ENCODE measurements at regions not wholly inside any gene's neighbourhood (a gene's known extent, or its start where the extent isn't known, plus 50 kb on each side); places are given as distances from the start of the nearest gene placed in this dataset.
A peak's percentile ranks its signal among the peaks of the same experiment; 100 is the strongest.

- TF ChIP-seq SOX6 (IDR thresholded peaks at IDR 0.05), result no peak
- TF ChIP-seq SOX6 (CRISPR knock-in tag; IDR thresholded peaks at IDR 0.05), result peak; percentile 65
- TF ChIP-seq ZBTB4 (CRISPR knock-in tag; IDR thresholded peaks at IDR 0.05; ENCODE audit: borderline replicate concordance), result peak; percentile 75; the same call in 1 of the 2 replicates
- TF ChIP-seq, protein P1, sequence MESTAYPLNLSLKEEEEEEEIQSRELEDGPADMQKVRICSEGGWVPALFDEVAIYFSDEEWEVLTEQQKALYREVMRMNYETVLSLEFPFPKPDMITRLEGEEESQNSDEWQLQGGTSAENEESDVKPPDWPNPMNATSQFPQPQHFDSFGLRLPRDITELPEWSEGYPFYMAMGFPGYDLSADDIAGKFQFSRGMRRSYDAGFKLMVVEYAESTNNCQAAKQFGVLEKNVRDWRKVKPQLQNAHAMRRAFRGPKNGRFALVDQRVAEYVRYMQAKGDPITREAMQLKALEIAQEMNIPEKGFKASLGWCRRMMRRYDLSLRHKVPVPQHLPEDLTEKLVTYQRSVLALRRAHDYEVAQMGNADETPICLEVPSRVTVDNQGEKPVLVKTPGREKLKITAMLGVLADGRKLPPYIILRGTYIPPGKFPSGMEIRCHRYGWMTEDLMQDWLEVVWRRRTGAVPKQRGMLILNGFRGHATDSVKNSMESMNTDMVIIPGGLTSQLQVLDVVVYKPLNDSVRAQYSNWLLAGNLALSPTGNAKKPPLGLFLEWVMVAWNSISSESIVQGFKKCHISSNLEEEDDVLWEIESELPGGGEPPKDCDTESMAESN (CRISPR knock-in tag; conservative IDR thresholded peaks at IDR 0.05), result no peak
- no peak for TF ChIP-seq MED8 (CRISPR knock-in tag; IDR thresholded peaks at IDR 0.05; ENCODE audit: insufficient replicate concordance)
- no peak for TF ChIP-seq SOX13 (IDR thresholded peaks at IDR 0.05)
- TF ChIP-seq SOX13 (CRISPR knock-in tag; conservative IDR thresholded peaks at IDR 0.05 in 1 of 2, IDR thresholded peaks at IDR 0.05 in 1 of 2), result peak in 1 of 2 experiments; percentile 64; a peak in 1 of 4 replicates
- TF ChIP-seq, protein P2, sequence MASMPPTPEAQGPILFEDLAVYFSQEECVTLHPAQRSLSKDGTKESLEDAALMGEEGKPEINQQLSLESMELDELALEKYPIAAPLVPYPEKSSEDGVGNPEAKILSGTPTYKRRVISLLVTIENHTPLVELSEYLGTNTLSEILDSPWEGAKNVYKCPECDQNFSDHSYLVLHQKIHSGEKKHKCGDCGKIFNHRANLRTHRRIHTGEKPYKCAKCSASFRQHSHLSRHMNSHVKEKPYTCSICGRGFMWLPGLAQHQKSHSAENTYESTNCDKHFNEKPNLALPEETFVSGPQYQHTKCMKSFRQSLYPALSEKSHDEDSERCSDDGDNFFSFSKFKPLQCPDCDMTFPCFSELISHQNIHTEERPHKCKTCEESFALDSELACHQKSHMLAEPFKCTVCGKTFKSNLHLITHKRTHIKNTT (CRISPR knock-in tag; IDR thresholded peaks at IDR 0.05), result no peak
- TF ChIP-seq, protein P3, sequence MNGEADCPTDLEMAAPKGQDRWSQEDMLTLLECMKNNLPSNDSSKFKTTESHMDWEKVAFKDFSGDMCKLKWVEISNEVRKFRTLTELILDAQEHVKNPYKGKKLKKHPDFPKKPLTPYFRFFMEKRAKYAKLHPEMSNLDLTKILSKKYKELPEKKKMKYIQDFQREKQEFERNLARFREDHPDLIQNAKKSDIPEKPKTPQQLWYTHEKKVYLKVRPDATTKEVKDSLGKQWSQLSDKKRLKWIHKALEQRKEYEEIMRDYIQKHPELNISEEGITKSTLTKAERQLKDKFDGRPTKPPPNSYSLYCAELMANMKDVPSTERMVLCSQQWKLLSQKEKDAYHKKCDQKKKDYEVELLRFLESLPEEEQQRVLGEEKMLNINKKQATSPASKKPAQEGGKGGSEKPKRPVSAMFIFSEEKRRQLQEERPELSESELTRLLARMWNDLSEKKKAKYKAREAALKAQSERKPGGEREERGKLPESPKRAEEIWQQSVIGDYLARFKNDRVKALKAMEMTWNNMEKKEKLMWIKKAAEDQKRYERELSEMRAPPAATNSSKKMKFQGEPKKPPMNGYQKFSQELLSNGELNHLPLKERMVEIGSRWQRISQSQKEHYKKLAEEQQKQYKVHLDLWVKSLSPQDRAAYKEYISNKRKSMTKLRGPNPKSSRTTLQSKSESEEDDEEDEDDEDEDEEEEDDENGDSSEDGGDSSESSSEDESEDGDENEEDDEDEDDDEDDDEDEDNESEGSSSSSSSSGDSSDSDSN (CRISPR knock-in tag; IDR thresholded peaks at IDR 0.05), result peak; percentile 32; the same call in 1 of the 2 replicates
- TF ChIP-seq NCOA1 (CRISPR knock-in tag; IDR thresholded peaks at IDR 0.05), result no peak
- TF ChIP-seq ZNF501 (CRISPR knock-in tag; IDR thresholded peaks at IDR 0.05), result peak; percentile 46; the same call in 1 of the 2 replicates
- TF ChIP-seq KDM4B (CRISPR knock-in tag; IDR thresholded peaks at IDR 0.05), result no peak
- TF ChIP-seq, protein P4, sequence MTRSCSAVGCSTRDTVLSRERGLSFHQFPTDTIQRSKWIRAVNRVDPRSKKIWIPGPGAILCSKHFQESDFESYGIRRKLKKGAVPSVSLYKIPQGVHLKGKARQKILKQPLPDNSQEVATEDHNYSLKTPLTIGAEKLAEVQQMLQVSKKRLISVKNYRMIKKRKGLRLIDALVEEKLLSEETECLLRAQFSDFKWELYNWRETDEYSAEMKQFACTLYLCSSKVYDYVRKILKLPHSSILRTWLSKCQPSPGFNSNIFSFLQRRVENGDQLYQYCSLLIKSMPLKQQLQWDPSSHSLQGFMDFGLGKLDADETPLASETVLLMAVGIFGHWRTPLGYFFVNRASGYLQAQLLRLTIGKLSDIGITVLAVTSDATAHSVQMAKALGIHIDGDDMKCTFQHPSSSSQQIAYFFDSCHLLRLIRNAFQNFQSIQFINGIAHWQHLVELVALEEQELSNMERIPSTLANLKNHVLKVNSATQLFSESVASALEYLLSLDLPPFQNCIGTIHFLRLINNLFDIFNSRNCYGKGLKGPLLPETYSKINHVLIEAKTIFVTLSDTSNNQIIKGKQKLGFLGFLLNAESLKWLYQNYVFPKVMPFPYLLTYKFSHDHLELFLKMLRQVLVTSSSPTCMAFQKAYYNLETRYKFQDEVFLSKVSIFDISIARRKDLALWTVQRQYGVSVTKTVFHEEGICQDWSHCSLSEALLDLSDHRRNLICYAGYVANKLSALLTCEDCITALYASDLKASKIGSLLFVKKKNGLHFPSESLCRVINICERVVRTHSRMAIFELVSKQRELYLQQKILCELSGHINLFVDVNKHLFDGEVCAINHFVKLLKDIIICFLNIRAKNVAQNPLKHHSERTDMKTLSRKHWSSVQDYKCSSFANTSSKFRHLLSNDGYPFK (CRISPR knock-in tag; IDR thresholded peaks at IDR 0.05; ENCODE audit: borderline replicate concordance), result 0 out of 2 replicates have a peak, but pooled peaks have one; percentile 33
- peak; percentile 15 for TF ChIP-seq TEAD3 (CRISPR knock-in tag; optimal IDR thresholded peaks at IDR 0.05; ENCODE audit: borderline replicate concordance)
- TF ChIP-seq EZH2 (conservative IDR thresholded peaks at IDR 0.05; ENCODE audit: low read depth, low read length), result no peak
- no peak for TF ChIP-seq FOXP1 (IDR thresholded peaks at IDR 0.05)
- TF ChIP-seq FOXP1 (CRISPR knock-in tag; IDR thresholded peaks at IDR 0.05), result peak; percentile 91
Observed at GRCh38 chr20:22509090-22509842, 75.1 kb downstream of the FOXA2 start (continued).

Data from HepG2 (cell line).